ENCODE measurements at regions not wholly inside any gene's neighbourhood (a gene's known extent, or its start where the extent isn't known, plus 50 kb on each side); places are given as distances from the start of the nearest gene placed in this dataset.

DNA sequence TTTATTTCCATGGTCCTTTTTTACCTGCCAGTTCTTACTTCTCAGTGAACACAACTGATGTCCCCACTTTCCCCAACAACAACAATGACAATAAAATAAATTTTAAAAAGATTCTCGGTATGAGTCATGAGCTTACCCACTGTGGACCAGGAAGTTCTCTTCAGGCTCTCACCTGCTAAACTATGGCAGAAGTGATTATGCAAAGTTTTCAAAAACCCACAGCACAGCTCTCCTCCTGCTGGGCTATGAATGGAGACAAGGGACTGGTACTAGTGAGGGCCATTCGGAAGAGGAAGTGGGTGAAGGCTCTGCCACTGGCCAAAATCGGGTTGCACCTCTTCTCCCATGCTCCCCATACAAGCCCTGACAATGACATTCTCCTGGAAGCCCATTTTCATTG is 429.4 kb downstream of the PIK3R1 start:
- intact Hi-C loops (cut with DNase I, micrococcal nuclease): no loop called here
- ChIA-PET CTCF (interaction anchor here (0.6 kb wide), 1 partner anchor 44 kb away, joined by 3 read pairs; no protein-coding TSS in a partner anchor), POLR2A (no interaction called here)
- Mint-ChIP-seq H3K27me3 (no peaks in the 10 kb centered on the region), H3K27ac (no peak overlapping the region), H3K36me3 (ENCODE audit: low read depth) (no peaks in the 10 kb centered on the region), H3K4me1 (no peaks in the 10 kb centered on the region), H3K9me3 (ENCODE audit: low read depth) (no peaks in the 10 kb centered on the region), H3K4me3 (no peak overlapping the region)
- no peak for ATAC-seq
- no peak for DNase-seq

DNA sequence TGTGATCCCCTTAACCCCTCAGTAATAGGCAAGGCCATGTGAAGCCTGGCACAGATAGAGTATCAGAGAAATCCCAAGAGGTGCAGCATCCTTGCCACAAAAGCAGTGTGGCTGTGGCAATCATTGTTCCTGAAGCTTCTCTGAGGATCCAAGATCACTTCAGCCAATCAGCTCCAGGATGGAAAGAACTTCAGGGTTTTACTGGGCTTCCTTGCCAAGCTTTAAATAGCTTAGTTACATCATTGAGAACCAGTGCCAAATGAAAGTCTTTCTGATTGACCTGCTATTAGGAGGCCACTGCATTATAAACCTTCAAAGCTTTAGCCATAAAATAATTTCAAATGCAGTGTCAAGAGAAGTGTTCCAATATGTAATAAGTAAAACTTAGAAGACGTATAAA is 430.6 kb downstream of the PIK3R1 start:
- no peaks in the 10 kb centered on the region for H3K9me3 Mint-ChIP-seq (ENCODE audit: low read depth)
- H3K36me3 Mint-ChIP-seq (ENCODE audit: low read depth): no peaks in the 10 kb centered on the region
- CTCF ChIA-PET: no interaction called here
- no peak overlapping the region for H3K27ac Mint-ChIP-seq
- intact Hi-C loops (cut with DNase I, micrococcal nuclease): no loop called here
- DNase-seq (no peak), ATAC-seq (no peak)
- no peaks in the 10 kb centered on the region for H3K4me1 Mint-ChIP-seq
- H3K27me3 Mint-ChIP-seq: no peaks in the 10 kb centered on the region
- H3K4me3 Mint-ChIP-seq: no peak overlapping the region
- POLR2A ChIA-PET: no interaction called here

DNA sequence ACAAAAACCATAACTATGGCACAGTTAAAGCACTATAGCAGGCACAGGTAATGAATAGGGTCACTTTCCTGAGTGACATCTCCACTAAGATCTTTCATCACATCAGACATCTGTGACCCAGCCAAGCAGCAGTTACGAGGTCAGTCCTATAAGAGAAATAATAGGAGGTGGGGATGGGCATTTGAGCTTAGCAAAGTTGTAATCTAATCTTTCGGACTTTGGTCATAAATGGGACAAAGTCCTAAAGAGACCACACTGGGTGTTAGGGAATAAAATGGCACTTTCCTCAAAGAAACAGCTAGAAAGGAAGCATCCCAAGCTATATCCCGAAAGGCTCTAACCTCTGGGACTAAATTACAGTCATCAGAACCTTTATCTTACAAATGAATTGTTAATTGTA is 432.2 kb downstream of the PIK3R1 start:
- H3K9me3 Mint-ChIP-seq (ENCODE audit: low read depth): no peaks in the 10 kb centered on the region
- no peaks in the 10 kb centered on the region for H3K36me3 Mint-ChIP-seq (ENCODE audit: low read depth)
- no peak overlapping the region for H3K4me3 Mint-ChIP-seq
- intact Hi-C loops (cut with DNase I, micrococcal nuclease): no loop called here
- no peak overlapping the region for H3K27ac Mint-ChIP-seq
- ChIA-PET CTCF (interaction anchor here (0.6 to 0.8 kb wide), 2 partner anchors 172 to 377 kb away, joined by 4 read pairs; no protein-coding TSS in a partner anchor), POLR2A (no interaction called here)
- DNase-seq (no peak), ATAC-seq (no peak)
- H3K4me1 Mint-ChIP-seq: no peaks in the 10 kb centered on the region
- no peaks in the 10 kb centered on the region for H3K27me3 Mint-ChIP-seq

DNA sequence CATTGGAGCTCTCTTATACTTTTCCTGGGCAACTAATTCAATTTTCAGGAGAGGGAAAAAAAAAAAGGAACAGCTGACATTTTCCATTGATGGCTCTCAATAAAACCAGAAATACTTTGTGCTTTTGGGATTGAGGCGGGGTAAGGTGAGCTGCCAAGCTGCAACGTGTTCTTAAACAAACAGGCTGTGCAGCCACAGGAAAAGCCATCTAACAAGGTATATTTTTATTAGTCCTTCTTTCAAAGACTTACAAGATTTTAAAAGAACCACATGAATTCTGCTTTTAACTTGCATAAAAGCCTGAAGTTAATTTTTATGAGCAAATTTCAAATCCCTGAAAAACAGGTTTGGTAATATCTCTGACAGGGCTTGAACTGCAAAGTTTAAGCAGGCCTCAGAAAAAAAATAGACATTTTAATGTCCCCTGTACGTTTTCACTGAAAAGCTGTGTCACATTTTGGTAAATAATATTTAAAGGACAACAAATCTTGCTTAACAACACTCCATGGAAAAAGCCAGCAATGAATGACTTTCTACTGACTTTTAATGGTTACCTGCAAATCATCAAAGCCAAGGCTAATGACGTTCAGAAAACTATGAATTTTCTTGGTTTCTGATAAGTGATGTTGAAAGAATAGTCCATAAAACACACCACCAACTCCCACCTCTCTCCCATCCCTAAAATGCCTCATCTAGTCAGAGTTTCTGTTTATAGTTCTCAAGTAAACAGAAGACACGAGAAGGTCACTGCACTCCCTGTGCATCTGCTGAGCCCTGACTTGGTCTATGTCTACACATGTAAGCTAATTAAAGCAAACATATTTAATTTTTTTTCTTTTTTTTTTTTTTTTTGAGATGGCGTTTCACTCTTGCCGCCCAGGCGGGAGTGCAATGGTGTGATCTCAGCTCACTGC is 433.6 kb downstream of the PIK3R1 start:
- H3K27me3 Mint-ChIP-seq: no peaks in the 10 kb centered on the region
- DNase-seq (no peak), ATAC-seq (no peak)
- ChIA-PET CTCF (interaction anchor here (0.7 kb wide), 1 partner anchor 264 kb away, joined by 3 read pairs; no protein-coding TSS in a partner anchor), POLR2A (interaction anchor here (0.6 kb wide), 1 partner anchor 1006 kb away, joined by 4 read pairs; no protein-coding TSS in a partner anchor)
- no peaks in the 10 kb centered on the region for H3K9me3 Mint-ChIP-seq (ENCODE audit: low read depth)
- intact Hi-C loops (cut with DNase I, micrococcal nuclease): no loop called here
- H3K27ac Mint-ChIP-seq: no peak overlapping the region
- no peak overlapping the region for H3K4me3 Mint-ChIP-seq
- no peaks in the 10 kb centered on the region for H3K4me1 Mint-ChIP-seq
- H3K36me3 Mint-ChIP-seq (ENCODE audit: low read depth): no peaks in the 10 kb centered on the region

DNA sequence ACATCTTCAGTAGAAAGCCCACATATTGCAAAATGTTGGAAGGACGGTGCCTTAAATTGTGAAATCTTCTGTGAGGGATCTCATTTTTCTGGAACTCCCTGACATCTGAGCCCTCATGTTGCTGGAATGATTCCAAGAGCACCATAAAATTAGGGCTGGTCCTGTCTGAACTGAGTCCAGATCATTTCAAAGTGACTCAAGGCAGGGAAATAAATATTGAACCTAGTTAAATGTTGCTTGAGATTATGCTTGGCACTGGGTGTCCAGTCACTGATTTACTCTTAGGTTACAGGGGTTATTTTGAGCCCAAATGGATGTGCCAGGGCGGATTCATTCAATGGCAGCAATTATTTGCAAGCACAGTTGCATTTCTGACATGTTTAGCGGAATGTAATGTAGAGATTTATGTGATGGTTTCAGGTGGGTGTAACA is 437.0 kb downstream of the PIK3R1 start:
- ChIA-PET POLR2A (no interaction called here), CTCF (no interaction called here)
- ATAC-seq: no peak
- no peak overlapping the region for H3K27ac Mint-ChIP-seq
- H3K36me3 Mint-ChIP-seq (ENCODE audit: low read depth): no peaks in the 10 kb centered on the region
- DNase-seq: no peak
- H3K9me3 Mint-ChIP-seq (ENCODE audit: low read depth): no peaks in the 10 kb centered on the region
- H3K4me3 Mint-ChIP-seq: no peak overlapping the region
- intact Hi-C loops (cut with DNase I, micrococcal nuclease): no loop called here
- H3K4me1 Mint-ChIP-seq: no peaks in the 10 kb centered on the region
- H3K27me3 Mint-ChIP-seq: no peaks in the 10 kb centered on the region

DNA sequence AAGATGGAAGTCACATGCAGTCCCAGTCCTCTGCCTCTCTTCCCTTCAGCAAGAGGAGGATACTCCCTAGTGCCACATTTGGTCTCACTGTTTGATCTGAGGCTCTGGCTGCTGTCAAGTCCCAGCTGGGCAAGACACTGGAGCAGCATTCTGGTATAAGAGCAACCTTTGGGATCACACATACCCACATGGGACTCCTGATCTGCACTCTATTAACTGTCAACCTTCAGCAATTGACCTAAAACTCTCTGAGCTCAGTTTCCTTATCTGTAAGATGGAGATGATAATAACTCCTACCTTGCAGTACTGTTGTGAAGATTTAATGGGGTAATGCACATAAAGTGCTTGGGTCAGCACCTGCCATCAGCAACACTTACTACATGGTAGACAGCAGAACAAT is 437.9 kb downstream of the PIK3R1 start:
- POLR2A ChIA-PET: no interaction called here
- H3K9me3 Mint-ChIP-seq (ENCODE audit: low read depth): no peaks in the 10 kb centered on the region
- no peaks in the 10 kb centered on the region for H3K36me3 Mint-ChIP-seq (ENCODE audit: low read depth)
- no peak overlapping the region for H3K27ac Mint-ChIP-seq
- intact Hi-C loops (cut with DNase I, micrococcal nuclease): no loop called here
- DNase-seq (no peak), ATAC-seq (no peak)
- no peak overlapping the region for H3K4me3 Mint-ChIP-seq
- no peaks in the 10 kb centered on the region for H3K27me3 Mint-ChIP-seq
- H3K4me1 Mint-ChIP-seq: no peaks in the 10 kb centered on the region
- CTCF ChIA-PET: interaction anchor here (0.6 kb wide), 1 partner anchor 19 kb away, joined by 3 read pairs; no protein-coding TSS in a partner anchor

DNA sequence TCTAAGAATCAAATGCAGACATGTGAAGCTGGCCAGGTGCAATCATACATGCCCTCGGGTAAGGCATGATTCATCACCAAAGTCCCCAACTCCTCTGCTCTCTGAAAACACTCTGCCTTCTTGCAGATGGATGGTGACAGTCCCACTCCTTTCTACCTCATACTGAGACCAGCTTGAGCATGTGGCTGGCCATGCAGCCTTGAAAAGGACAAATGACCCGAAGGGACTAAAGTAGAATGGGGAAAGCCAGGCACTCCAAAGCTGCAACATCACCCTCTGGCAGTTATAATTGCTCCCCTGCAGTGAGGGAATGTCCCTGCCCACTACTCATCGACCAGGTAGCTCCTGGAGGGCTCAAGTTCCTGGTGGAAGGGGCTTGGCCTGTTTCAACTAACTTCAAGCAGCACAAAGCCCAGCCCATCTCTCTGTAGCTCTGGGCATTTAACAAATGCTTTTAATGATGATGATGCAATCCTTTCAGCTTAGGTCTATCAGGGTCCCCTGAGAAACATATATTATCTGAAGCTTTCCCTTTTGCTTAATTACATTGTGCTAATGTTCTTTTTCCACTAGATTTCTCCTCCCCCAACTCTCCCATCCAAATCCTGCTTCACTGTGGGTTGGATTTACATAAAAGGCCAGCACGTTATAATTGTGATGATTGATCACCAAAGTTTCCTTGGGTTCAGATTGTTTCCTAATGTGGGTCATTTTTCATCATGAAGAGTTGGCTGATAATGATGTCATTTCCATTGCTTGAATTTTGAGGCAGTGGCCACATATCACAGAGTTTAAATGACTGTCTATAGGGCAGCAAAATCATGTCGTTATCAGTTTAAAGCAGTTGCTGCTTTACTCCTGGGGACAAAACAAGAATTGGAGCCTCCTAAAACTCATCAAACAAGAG is 436.5 kb upstream of the SLC30A5 start:
- intact Hi-C loops (cut with DNase I, micrococcal nuclease): no loop called here
- ChIA-PET CTCF (interaction anchor here (0.6 kb wide), 1 partner anchor 209 kb away, joined by 3 read pairs; no protein-coding TSS in a partner anchor), POLR2A (no interaction called here)
- H3K9me3 Mint-ChIP-seq (ENCODE audit: low read depth): no peaks in the 10 kb centered on the region
- H3K36me3 Mint-ChIP-seq (ENCODE audit: low read depth): no peaks in the 10 kb centered on the region
- ATAC-seq (no peak), DNase-seq (no peak)
- no peaks in the 10 kb centered on the region for H3K27me3 Mint-ChIP-seq
- no peak overlapping the region for H3K4me3 Mint-ChIP-seq
- H3K27ac Mint-ChIP-seq: no peak overlapping the region
- no peaks in the 10 kb centered on the region for H3K4me1 Mint-ChIP-seq

DNA sequence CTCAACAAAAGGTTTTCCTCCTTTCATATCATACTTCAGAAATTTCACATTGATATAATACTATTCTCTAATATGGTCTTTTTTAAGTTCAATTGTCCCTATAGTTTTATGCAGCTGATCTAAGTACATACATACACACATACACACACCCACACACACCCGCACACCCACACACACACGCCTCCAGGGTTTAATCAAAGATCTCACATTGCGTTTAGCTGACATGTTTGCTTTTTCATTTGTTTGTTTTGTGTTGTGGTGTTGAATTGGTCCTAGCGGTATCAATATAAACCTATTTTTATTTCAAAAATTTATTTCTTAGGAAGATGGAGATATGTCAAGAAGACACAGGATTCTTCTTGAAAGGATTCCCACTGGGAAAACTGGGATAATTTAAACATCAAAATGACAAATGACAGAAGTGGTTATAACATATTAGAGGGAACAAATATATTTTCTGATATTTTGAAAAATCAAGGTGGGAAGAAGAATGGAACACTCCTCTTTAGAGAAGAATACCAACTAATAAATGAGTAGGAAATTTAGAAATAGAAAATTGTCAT is 434.9 kb upstream of the SLC30A5 start:
- POLR2A ChIA-PET: interaction anchor here (0.9 kb wide), 1 partner anchor 66 kb away, joined by 5 read pairs; no protein-coding TSS in a partner anchor
- intact Hi-C loops (cut with DNase I, micrococcal nuclease): no loop called here
- Mint-ChIP-seq H3K4me1 (peaks cover 2% of the 10 kb centered on the region), H3K27ac (no peak overlapping the region), H3K4me3 (no peak overlapping the region), H3K27me3 (no peaks in the 10 kb centered on the region), H3K36me3 (ENCODE audit: low read depth) (no peaks in the 10 kb centered on the region), H3K9me3 (ENCODE audit: low read depth) (no peaks in the 10 kb centered on the region)
- CTCF ChIA-PET: no interaction called here
- DNase-seq (no peak), ATAC-seq (no peak)

DNA sequence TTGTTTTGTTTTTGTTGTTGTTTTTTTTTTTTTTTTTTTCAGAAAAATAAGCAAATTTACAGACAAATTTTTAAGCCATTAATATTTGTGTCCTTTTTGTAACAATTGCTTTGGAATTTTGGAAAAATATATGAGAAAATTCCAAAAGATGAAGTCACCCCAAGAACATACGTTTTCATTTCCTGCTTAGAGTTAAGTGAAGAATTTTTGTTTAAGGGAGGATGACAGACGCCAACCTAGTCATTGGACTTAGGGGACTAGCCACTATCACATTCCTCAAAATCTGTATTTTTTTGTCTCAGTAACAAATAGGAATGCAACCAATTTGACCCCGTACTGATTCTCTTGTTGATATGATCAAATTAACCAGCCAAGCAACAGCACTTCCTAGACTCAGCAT is 433.9 kb upstream of the SLC30A5 start:
- ATAC-seq (no peak), DNase-seq (no peak)
- H3K36me3 Mint-ChIP-seq (ENCODE audit: low read depth): no peaks in the 10 kb centered on the region
- H3K4me1 Mint-ChIP-seq: peaks cover 2% of the 10 kb centered on the region
- H3K27ac Mint-ChIP-seq: no peak overlapping the region
- intact Hi-C loops (cut with DNase I, micrococcal nuclease): loop anchor here (5.0 kb wide), 1 partner anchor 373 kb away; no protein-coding TSS in a partner anchor
- H3K9me3 Mint-ChIP-seq (ENCODE audit: low read depth): no peaks in the 10 kb centered on the region
- ChIA-PET POLR2A (no interaction called here), CTCF (interaction anchor here (0.5 kb wide), 1 partner anchor 208 kb away, joined by 4 read pairs; no protein-coding TSS in a partner anchor)
- no peaks in the 10 kb centered on the region for H3K27me3 Mint-ChIP-seq
- H3K4me3 Mint-ChIP-seq: no peak overlapping the region

DNA sequence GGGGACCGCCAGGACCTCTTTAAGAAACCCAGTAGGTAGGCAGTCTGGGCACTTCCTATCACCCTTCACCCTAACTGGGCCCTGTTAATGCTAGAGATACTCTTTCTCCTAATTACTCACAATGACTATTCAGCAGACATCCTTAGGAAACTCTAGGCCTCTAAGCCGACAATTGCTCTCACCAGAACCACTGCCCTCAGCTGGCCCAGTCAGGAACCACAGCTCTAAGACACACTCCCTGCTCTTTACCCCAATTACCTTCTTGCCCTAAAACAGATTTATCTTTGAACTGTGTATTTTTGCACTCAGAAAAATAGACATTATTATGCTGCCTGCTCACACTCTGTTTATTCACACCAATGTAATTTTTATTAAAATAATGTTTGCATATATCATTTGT is 432.6 kb upstream of the SLC30A5 start:
- Mint-ChIP-seq H3K27ac (no peak overlapping the region), H3K36me3 (ENCODE audit: low read depth) (no peaks in the 10 kb centered on the region), H3K4me3 (no peak overlapping the region), H3K4me1 (peaks cover 2% of the 10 kb centered on the region), H3K9me3 (ENCODE audit: low read depth) (no peaks in the 10 kb centered on the region), H3K27me3 (no peaks in the 10 kb centered on the region)
- peak; percentile 70 for ATAC-seq
- intact Hi-C loops (cut with DNase I, micrococcal nuclease): loop anchor here (5.0 kb wide), 1 partner anchor 374 kb away; no protein-coding TSS in a partner anchor
- peak; percentile 47 for DNase-seq
- ChIA-PET POLR2A (no interaction called here), CTCF (interaction anchor here (1.3 kb wide), 1 partner anchor 23 kb away, joined by 3 read pairs; no protein-coding TSS in a partner anchor)

DNA sequence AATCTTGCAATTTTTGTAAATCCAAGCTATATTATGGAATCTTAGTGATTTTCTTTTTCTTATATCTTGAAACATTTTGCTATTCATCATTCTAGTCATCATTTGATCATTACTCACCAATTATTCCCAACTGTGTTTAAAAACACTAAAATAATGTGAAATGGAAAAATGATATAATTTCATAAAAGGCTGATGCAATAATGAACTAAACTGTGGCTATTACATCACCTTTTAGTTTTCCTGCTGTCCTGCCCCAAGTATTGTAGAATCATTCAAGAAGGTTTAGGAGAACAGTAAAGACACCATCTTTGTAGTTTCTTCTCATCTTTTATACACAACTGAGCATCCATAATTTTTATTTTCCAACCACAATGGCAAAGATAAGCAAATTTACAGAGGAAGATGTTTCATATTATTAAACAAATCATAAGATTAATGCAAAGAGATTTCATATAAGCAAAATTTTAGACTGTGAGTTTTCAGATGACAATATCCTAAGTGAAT is 431.0 kb upstream of the SLC30A5 start:
- intact Hi-C loops (cut with DNase I, micrococcal nuclease): loop anchor here (5.0 kb wide), 1 partner anchor 376 kb away; no protein-coding TSS in a partner anchor
- H3K27me3 Mint-ChIP-seq: no peaks in the 10 kb centered on the region
- H3K4me3 Mint-ChIP-seq: no peak overlapping the region
- no peaks in the 10 kb centered on the region for H3K36me3 Mint-ChIP-seq (ENCODE audit: low read depth)
- POLR2A ChIA-PET: no interaction called here
- CTCF ChIA-PET: interaction anchor here (0.7 kb wide), 1 partner anchor 344 kb away, joined by 3 read pairs; no protein-coding TSS in a partner anchor
- DNase-seq: no peak
- no peak for ATAC-seq
- no peaks in the 10 kb centered on the region for H3K9me3 Mint-ChIP-seq (ENCODE audit: low read depth)
- no peak overlapping the region for H3K27ac Mint-ChIP-seq
- peaks cover 2% of the 10 kb centered on the region for H3K4me1 Mint-ChIP-seq
